K562 (cell line): ENCODE measurements at regions not wholly inside any gene's neighbourhood (a gene's known extent, or its start where the extent isn't known, plus 50 kb on each side); places are given as distances from the start of the nearest gene placed in this dataset.

Source experiments
- ATAC-seq: fragments of 200-7000 bp; cut with Tn5 transposase; 3 replicates; pipeline ENCODE4 v1.9.1; 2020; ENCODE audit warnings: moderate library complexity
- BruUV-seq: library from RNA; stranded (reverse); fragments of 400-500 nt; replicated peaks from 2 replicates; lab custom pipeline; 2021; lab: Mats Ljungman, UMichigan
- CTCF ChIA-PET: fragments of 300-600 bp; formaldehyde crosslinking; extraction: SDS; loops from one replicate; lab custom pipeline; 2021; ENCODE audit warnings: low intra/inter-chr PET ratio; lab: Yijun Ruan, JAX
- POLR2A ChIA-PET: fragments of 300-600, 350-650 bp; sonication (Branson Sonifier 250); formaldehyde crosslinking; extraction: SDS; loops from one replicate; lab custom pipeline; 2021; ENCODE audit warnings: antibody characterized with exemption, inconsistent platforms; lab: Yijun Ruan, JAX
- DNase-seq, 4 experiments: peaks; one replicate each; pipeline versions ENCODE4 v3.0.0 to v3.0.0-alpha.2; 2011 to 2018; ENCODE audit warnings: low spot score in 3 of 4, mixed read lengths in 3 of 4; ENCODE audit errors: extremely low read depth in 1 of 4
- FAIRE-seq: peaks from 2 replicates; lab custom pipeline; 2011; peaks lifted over from hg19 to GRCh38; lab: Jason Lieb, UNC
- H2AFZ ChIP-seq: 2 replicates; pipeline ENCODE4 v1.6.0; 2011; ENCODE audit warnings: low read depth, low read length, control low read depth, inconsistent platforms
- H3K27ac ChIP-seq: fragments of 200-600 bp; 3 replicates; pipeline ENCODE4 v1.8.0; 2011; ENCODE audit warnings: low read depth, mild to moderate bottlenecking, control low read depth, inconsistent platforms, low read length, moderate library complexity, mixed read lengths; ENCODE audit errors: extremely low read depth
- H3K27me3 ChIP-seq, 2 experiments: fragments of 300-600 bp in 1 of 2; 2 replicates in 1 of 2; 3 replicates in 1 of 2; pipeline versions ENCODE4 v1.6.0 to v1.8.0; 2011; ENCODE audit warnings: inconsistent platforms in 2 of 2, low read length in 2 of 2, mild to moderate bottlenecking in 1 of 2, mixed read lengths in 1 of 2, moderate library complexity in 1 of 2; ENCODE audit not compliant: control insufficient read depth in 2 of 2, insufficient read depth in 2 of 2
- H3K36me3 ChIP-seq: fragments of 300-600 bp; 3 replicates; pipeline ENCODE4 v1.8.0; 2011; ENCODE audit warnings: mild to moderate bottlenecking, low read length, inconsistent platforms; ENCODE audit not compliant: control insufficient read depth, insufficient read depth
- H3K4me1 ChIP-seq, 2 experiments: fragments of 200-600 bp in 1 of 2; replicated peaks in 1 of 2; 2 replicates in 1 of 2; 3 replicates in 1 of 2; pipeline versions ENCODE4 v1.5.1 to v1.8.0; 2011; ENCODE audit warnings: inconsistent platforms in 2 of 2, low read length in 2 of 2, mild to moderate bottlenecking in 1 of 2, mixed read lengths in 1 of 2, moderate library complexity in 1 of 2; ENCODE audit not compliant: control insufficient read depth in 2 of 2, insufficient read depth in 2 of 2
- H3K4me2 ChIP-seq: 2 replicates; pipeline ENCODE4 v1.6.1; 2011; ENCODE audit warnings: low read length, control low read depth, inconsistent platforms, mixed read lengths; ENCODE audit not compliant: insufficient read depth
- H3K4me3 ChIP-seq: fragments of 200-600 bp; sonication (generic), shearing (Covaris generic); 2 replicates; pipeline ENCODE4 v1.5.1; 2016; ENCODE audit warnings: control low read depth, inconsistent platforms
- H3K79me2 ChIP-seq: fragments of 200-600 bp; 3 replicates; pipeline ENCODE4 v1.8.0; 2011; ENCODE audit warnings: low read length, inconsistent platforms; ENCODE audit not compliant: control insufficient read depth, insufficient read depth
- H3K9ac ChIP-seq, 2 experiments: 2 replicates each; pipeline versions ENCODE4 v1.6.0 to v1.6.1; 2011; ENCODE audit warnings: low read depth in 2 of 2, low read length in 2 of 2, control low read depth in 1 of 2, inconsistent platforms in 1 of 2, mild to moderate bottlenecking in 1 of 2, mixed read lengths in 1 of 2; ENCODE audit not compliant: insufficient read depth in 1 of 2
- H3K9me1 ChIP-seq: one replicate; pipeline ENCODE4 v1.6.0; 2011; ENCODE audit warnings: inconsistent platforms, mild to moderate bottlenecking, low read length, moderate library complexity; ENCODE audit not compliant: control insufficient read depth, insufficient read depth
- H3K9me3 ChIP-seq: replicated peaks from 2 replicates; pipeline ENCODE4 v1.5.1; 2011; ENCODE audit warnings: low read depth, low read length, inconsistent platforms; ENCODE audit not compliant: control insufficient read depth, insufficient read depth
- H4K20me1 ChIP-seq: replicated peaks from 2 replicates; pipeline ENCODE4 v1.6.1; 2011; ENCODE audit warnings: low read length, inconsistent platforms, mixed read lengths; ENCODE audit not compliant: control insufficient read depth, insufficient read depth
- CEBPG ChIP-seq, 3 experiments: fragments of 200-800 bp in 1 of 3; sonication (Bioruptor generic) in 1 of 3; sonication (generic) in 1 of 3; formaldehyde crosslinking in 1 of 3; IDR thresholded peaks in 2 of 3; conservative IDR thresholded peaks in 1 of 3; 2 replicates each; pipeline versions ENCODE4 v1.6.1 to v1.8.0; 2016 to 2022; ENCODE audit warnings: missing compliant biosample characterization in 2 of 3, missing genetic modification characterization in 2 of 3, mild to moderate bottlenecking in 1 of 3, missing genetic modification reagents in 1 of 3
- DACH1 ChIP-seq: fragments of 450-650 bp; IDR thresholded peaks from 2 replicates; pipeline ENCODE4 v1.6.1; 2018; ENCODE audit not compliant: partially characterized antibody
- L3MBTL2 ChIP-seq: fragments of 450-650 bp; IDR thresholded peaks from 2 replicates; pipeline ENCODE4 v1.6.1; 2016; ENCODE audit warnings: mild to moderate bottlenecking, moderate library complexity
- XRCC5 ChIP-seq: fragments of 200-400 bp; formaldehyde crosslinking; IDR thresholded peaks from 2 replicates; pipeline ENCODE4 v1.6.1; 2017; ENCODE audit warnings: low read depth, mild to moderate bottlenecking, low read length
- ZNF232 ChIP-seq: sonication (generic); formaldehyde crosslinking; IDR thresholded peaks from 2 replicates; pipeline ENCODE4 v1.8.0; 2022; ENCODE audit warnings: mild to moderate bottlenecking, missing genetic modification reagents
- ZNF41 ChIP-seq: fragments of 250-450 bp; sonication (Bioruptor Pico); conservative IDR thresholded peaks from 2 replicates; pipeline ENCODE4 v1.4.0; 2020; ENCODE audit warnings: mild to moderate bottlenecking
- ZNF586 ChIP-seq: fragments of 450-650 bp; formaldehyde crosslinking; conservative IDR thresholded peaks from 2 replicates; pipeline ENCODE4 v1.4.0; 2020; ENCODE audit warnings: mild to moderate bottlenecking, moderate library complexity
- WGBS: fragments of 100-300 bp; shearing (Covaris generic); methylation state at CpG from one replicate; pipeline ENCODE4 v1.1.6; 2016; ENCODE audit warnings: low coverage, mixed read lengths; ENCODE audit not compliant: insufficient coverage; ENCODE audit errors: missing lambda C conversion rate; 5-methylcytosine and 5-hydroxymethylcytosine counted together
- in situ Hi-C: fragments of 300-500 bp; cut with MboI; formaldehyde crosslinking; loops from 4 replicates; pipeline ENCODE4 v1.15.0; 2018; ENCODE audit warnings: inconsistent platforms, mixed read lengths
- intact Hi-C: fragments of 100-400 bp; cut with micrococcal nuclease; formaldehyde crosslinking; loops from 2 replicates; pipeline ENCODE4 v1.14.2; 2022
- TF ChIP-seq, protein P1 (sequence below), 2 experiments: fragments of 450-650 bp; IDR thresholded peaks; 2 replicates each; pipeline ENCODE4 v1.6.1; 2016; ENCODE audit warnings: mild to moderate bottlenecking in 2 of 2, borderline replicate concordance in 1 of 2, low read depth in 1 of 2, moderate library complexity in 1 of 2
- TF ChIP-seq, protein P2 (sequence below): fragments of 450-650 bp; IDR thresholded peaks from 2 replicates; pipeline ENCODE4 v1.7.0; 2016; ENCODE audit warnings: borderline replicate concordance

DNA sequence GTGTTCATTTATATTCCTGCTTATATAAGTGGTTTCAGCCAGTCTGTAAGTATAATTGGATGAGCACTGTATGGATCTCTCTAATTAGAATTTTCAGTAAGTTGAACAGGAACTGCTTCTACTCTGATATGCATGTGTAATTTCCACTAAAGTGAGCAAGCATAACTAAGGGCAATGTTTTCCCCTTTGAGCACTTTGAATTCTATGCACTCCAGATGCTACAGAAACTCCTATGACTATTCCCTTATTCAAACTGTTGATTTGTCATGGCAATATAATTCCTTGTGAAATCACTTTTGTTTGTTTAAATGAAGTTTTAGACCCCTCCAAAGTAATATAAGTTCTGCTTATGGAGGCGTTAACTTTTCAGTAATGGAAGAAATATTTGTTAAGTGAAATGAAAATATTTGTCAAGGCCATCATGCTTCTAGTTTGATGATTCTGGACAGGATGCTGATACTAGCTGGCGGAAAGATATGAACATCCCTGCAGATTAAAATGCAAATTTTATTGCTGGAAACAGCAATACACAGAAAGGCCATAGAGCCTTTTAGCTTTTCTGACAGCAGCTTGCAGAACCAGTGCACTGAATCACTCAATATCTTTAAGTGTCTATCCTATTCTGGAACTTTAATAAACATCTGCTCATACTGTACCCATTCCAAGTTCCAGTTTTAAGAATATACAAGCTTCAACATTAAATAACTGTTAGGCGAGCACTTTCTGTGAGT is 1460.8 kb downstream of the RAPGEF2 start (continued):
- TF ChIP-seq CEBPG (CRISPR knock-in tag; IDR thresholded peaks at IDR 0.05) (no peak), CEBPG (tag; conservative IDR thresholded peaks at IDR 0.05 in 1 of 2, IDR thresholded peaks at IDR 0.05 in 1 of 2) (no peak)

DNA sequence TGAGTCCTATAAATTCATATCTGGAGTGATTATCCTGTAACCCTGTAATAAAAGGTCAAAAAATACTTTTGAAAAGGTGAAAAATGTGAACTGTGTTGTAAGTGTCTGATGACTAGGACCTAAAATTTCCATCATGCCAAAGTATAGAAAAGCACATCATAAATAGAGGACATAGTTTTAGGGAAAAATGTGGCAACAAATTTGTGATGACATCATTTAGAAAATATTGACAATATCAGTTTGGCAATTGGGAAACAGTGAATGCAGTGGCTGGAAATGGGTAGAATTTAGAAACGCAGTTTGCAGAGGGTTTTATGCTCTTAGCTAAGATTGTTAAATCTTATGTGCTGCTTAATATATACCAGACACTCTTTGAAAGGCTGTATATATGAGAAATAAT is 1464.8 kb downstream of the RAPGEF2 start:
- Histone ChIP-seq H3K9ac (no peak overlapping the region), H3K4me1 (no peaks in the 10 kb centered on the region), H3K27ac (no peak overlapping the region), H3K9me3 (no peaks in the 10 kb centered on the region), H3K4me2 (no peak overlapping the region), H3K9me1 (no peaks in the 10 kb centered on the region), H3K4me3 (no peak overlapping the region), H4K20me1 (no peaks in the 10 kb centered on the region), H3K27me3 (no peaks in the 10 kb centered on the region), H3K79me2 (no peaks in the 10 kb centered on the region), H3K36me3 (no peaks in the 10 kb centered on the region), H2AFZ (no peak overlapping the region)
- WGBS: 0% methylated on average over 1 of the region's 1 CpG
- DNase-seq: no peak
- BruUV-seq: no TSS peak
- ATAC-seq: no peak
- TF ChIP-seq, protein P1, sequence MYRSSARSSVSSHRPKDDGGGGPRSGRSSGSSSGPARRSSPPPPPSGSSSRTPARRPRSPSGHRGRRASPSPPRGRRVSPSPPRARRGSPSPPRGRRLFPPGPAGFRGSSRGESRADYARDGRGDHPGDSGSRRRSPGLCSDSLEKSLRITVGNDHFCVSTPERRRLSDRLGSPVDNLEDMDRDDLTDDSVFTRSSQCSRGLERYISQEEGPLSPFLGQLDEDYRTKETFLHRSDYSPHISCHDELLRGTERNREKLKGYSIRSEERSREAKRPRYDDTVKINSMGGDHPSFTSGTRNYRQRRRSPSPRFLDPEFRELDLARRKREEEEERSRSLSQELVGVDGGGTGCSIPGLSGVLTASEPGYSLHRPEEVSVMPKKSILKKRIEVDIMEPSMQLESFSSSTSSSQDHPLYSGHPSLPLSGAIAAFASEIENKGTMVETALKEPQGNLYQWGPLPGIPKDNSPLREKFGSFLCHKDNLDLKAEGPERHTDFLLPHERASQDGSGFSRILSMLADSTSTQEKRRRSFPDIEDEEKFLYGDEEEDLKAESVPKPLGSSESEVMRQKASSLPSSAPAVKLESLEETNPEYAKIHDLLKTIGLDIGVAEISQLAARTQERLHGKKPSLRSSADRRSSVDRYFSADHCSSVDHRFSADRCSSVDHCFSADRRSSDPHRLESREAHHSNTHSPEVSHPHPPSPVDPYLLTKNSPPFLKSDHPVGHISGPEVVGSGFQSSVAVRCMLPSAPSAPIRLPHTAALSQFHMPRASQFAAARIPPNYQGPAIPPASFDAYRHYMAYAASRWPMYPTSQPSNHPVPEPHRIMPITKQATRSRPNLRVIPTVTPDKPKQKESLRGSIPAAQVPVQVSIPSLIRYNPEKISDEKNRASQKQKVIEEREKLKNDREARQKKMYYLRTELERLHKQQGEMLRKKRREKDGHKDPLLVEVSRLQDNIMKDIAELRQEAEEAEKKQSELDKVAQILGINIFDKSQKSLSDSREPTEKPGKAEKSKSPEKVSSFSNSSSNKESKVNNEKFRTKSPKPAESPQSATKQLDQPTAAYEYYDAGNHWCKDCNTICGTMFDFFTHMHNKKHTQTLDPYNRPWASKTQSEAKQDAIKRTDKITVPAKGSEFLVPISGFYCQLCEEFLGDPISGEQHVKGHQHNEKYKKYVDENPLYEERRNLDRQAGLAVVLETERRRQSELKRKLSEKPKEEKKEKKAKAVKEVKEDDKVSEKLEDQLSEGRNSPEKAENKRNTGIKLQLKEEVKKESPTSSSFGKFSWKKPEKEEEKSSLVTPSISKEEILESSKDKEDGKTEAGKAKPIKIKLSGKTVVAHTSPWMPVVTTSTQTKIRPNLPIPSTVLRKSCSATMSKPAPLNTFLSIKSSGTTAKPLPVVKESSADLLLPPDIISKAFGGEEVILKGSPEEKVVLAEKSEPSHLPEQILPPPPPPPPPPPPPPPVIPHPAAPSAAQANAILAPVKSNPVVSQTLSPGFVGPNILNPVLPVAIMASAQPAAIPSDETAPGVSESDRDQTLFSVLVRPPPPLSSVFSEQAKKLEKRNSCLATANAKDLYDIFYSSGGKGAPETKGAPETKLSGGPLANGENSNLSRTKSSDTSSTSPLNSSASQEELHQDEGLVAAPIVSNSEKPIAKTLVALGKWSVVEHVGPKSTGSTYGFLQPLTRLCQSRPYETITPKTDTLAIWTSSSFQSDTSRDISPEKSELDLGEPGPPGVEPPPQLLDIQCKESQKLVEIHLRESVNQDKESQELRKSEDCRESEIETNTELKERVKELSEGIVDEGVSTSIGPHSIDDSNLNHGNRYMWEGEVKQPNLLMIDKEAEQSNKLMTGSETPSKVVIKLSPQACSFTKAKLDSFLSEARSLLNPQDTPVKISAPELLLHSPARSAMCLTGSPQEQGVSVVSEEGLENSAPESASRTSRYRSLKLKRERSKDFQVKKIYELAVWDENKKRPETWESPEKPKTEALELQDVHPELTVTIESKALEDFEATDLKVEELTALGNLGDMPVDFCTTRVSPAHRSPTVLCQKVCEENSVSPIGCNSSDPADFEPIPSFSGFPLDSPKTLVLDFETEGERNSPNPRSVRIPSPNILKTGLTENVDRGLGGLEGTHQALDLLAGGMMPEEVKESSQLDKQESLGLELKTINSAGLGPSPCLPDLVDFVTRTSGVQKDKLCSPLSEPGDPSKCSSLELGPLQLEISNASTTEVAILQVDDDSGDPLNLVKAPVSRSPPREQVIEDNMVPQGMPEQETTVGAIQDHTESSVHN (IDR thresholded peaks at IDR 0.05; ENCODE audit: borderline replicate concordance in 1 of 2, low read depth in 1 of 2): no peak
- no peak for TF ChIP-seq DACH1
- no peak for TF ChIP-seq XRCC5
- TF ChIP-seq ZNF41 (CRISPR knock-in tag): no peak
- TF ChIP-seq L3MBTL2: no peak
- TF ChIP-seq ZNF586 (CRISPR knock-in tag): no peak
- TF ChIP-seq, protein P2, sequence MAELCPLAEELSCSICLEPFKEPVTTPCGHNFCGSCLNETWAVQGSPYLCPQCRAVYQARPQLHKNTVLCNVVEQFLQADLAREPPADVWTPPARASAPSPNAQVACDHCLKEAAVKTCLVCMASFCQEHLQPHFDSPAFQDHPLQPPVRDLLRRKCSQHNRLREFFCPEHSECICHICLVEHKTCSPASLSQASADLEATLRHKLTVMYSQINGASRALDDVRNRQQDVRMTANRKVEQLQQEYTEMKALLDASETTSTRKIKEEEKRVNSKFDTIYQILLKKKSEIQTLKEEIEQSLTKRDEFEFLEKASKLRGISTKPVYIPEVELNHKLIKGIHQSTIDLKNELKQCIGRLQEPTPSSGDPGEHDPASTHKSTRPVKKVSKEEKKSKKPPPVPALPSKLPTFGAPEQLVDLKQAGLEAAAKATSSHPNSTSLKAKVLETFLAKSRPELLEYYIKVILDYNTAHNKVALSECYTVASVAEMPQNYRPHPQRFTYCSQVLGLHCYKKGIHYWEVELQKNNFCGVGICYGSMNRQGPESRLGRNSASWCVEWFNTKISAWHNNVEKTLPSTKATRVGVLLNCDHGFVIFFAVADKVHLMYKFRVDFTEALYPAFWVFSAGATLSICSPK: no peak
- no peak for TF ChIP-seq ZNF232 (CRISPR knock-in tag)
- in situ Hi-C loops: no loop called here
- no peak for FAIRE-seq
- ChIA-PET POLR2A (no interaction called here), CTCF (no interaction called here)
- intact Hi-C loops: no loop called here
